HG03135 (cell line): ENCODE measurements at regions not wholly inside any gene's neighbourhood (a gene's known extent, or its start where the extent isn't known, plus 50 kb on each side); places are given as distances from the start of the nearest gene placed in this dataset.
"Not testable (repeated sequence)": the region's sequence is repeated elsewhere in the genome, so short reads cannot be mapped to it uniquely, and the experiment has no call there.

Experiments
- ATAC-seq: cut with Tn5 transposase; IDR thresholded peaks from one replicate; pipeline ENCODE4 v1.9.1; 2021; ENCODE audit warnings: mild to moderate bottlenecking, moderate library complexity; ENCODE audit not compliant: unreplicated experiment

DNA sequence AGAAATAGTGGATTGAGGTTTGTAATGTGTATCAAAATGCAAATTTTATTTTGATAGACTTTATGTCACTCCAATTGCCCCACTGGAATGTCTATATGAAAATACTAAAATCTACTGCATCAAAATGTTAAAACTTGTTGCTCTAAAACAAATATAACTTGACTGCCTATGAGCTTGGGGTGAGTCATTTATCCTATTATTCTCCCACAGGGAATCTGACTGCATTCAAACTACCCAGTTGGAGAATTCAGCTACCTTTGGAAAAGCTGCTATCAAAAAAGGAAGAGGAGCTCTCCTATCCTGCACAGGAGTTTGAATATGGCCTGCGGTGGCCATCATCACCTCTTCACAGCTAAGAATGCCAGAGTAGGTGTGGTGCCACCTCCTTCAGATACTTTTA, 173.1 kb downstream of the KLHL28 start:
- no peak for ATAC-seq

- no peak for ATAC-seq
Measured at GRCh38 chr14:44785096-44785495, 176.7 kb downstream of the KLHL28 start.

- no peak for ATAC-seq
Measured at GRCh38 chr14:44783901-44784300, 177.8 kb downstream of the KLHL28 start.

DNA sequence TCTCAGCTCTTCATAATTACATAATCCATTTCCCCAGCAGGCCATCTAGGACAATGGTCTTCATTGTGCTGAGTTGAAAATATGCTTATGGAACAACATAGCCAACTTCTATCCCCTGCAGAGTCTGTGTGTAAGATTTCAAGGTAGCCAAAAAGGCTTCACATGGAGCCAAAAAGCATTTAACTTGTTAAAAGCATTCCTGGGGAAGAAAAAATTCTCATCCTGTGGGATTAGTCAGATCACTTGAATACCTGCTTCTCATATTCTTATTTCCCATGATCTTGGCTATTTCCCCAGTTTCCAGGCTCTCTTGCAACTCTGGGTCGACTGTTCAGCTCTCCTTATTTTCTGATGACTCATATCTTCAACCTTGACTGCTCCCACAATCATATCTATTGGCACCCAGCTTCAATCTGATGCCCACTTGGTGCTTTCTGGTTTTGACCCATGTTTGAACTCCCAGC, 178.9 kb downstream of the KLHL28 start:
- no peak for ATAC-seq

- ATAC-seq, result no peak
Measured at GRCh38 chr14:44780989-44781388, 180.8 kb downstream of the KLHL28 start.

DNA sequence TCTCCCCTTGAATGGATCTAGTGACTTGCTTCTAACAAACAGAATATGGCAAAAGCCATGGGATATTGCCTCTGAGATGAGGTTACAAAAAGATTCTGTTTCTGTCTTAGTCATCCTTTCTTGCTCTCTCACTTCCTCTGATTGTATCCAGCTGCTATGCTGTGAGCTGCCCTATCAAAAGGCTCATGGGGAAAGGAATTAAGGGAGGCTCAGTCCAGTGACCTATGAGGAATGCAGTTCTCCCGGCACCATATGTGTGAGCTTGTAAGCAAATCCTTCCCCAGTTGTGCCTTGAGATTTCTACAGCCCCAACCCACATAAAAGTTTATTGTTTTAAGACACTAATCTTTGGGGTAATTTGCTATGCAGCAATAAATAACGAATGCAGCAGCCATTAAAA, 183.1 kb downstream of the KLHL28 start:
- ATAC-seq, result no peak

GRCh38 chr14:44777584-44777983, 184.2 kb downstream of the KLHL28 start:
- no peak for ATAC-seq

DNA sequence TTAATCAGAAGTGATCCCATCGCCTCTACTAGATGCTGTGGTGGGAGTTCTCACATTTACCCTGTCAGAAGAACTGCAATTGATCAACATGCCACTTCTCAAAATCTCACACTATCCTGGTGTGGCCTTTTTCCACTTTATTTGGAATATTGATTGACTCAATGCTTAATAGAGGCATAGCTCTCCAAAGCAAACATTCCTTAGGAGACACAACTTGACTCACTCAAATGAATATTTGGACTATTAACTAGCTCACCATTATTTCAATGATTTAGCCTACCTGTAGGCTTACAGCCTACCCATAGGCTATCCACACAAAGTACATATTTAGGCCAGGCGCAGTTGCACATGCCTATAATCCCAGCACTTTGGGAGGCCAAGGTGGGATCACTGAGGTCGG, 186.5 kb downstream of the KLHL28 start:
- ATAC-seq, result no peak

DNA sequence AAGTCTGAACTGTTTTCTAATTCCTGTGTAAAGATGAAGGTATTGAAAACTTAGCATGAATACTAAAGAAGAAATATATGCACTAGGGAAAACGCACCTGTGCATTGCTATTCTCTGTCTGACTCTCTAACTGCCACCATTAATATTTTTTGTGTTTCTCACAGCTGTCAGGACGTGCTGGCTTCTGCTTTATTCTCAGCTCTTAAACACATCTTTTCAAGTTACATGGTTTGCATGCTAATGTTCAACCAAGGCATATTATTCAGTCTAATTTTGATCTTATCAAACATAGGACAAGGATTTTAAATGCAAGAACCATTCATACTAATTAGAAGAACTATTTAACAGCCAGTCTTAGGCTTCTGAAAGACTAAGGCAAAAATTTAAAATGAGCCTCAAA, 187.4 kb downstream of the KLHL28 start:
- ATAC-seq, result no peak

DNA sequence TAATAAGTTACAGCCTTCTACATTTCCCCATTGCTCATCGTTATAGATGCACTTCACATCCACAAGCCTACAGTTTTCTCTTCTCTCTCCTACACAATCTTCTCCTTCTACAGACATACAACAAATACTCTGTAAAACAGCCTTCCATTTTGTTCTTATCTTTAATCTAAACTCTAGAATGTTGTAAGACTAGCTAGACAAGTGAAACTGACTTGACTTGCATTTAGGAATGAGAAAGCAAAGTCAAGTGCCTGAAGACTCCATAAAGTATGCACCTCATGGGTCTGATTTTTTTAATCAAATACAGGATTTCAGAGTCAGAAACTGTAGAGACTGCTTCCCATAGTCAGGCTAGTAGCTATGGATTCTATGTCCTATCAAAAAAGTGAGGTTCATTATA, 190.3 kb downstream of the KLHL28 start:
- ATAC-seq, result no peak

DNA sequence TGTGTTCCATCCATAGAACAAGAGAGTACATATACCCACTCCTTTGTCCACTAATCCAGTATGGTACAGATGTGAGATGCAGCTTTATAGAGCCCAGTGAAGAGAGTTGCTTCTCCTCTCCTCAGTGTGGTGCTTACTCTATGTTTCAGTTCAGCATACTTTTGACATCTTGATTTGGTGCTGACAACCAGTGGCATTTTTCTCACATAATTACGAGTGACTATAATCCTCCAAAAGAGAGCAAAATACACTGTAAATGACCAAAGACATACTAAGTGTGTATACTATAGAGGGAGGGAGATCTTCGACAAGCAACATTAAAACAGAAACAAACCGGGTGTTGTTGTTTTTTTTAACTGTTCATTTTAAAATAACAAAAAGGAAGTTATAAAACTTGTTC, 191.5 kb downstream of the KLHL28 start:
- ATAC-seq, result no peak

- no peak for ATAC-seq
Measured at GRCh38 chr14:44768935-44769334, 192.8 kb downstream of the KLHL28 start.

GRCh38 chr14:44767646-44768173, 194.0 kb downstream of the KLHL28 start:
- no peak for ATAC-seq

GRCh38 chr14:44766285-44766684, 195.5 kb downstream of the KLHL28 start:
- no peak for ATAC-seq

- no peak for ATAC-seq
Measured at GRCh38 chr14:44763356-44763755, 198.4 kb downstream of the KLHL28 start.

GRCh38 chr14:44759277-44759676, 202.5 kb downstream of the KLHL28 start:
- no peak for ATAC-seq

GRCh38 chr14:44756554-44756953, 205.2 kb downstream of the KLHL28 start:
- ATAC-seq, result no peak

DNA sequence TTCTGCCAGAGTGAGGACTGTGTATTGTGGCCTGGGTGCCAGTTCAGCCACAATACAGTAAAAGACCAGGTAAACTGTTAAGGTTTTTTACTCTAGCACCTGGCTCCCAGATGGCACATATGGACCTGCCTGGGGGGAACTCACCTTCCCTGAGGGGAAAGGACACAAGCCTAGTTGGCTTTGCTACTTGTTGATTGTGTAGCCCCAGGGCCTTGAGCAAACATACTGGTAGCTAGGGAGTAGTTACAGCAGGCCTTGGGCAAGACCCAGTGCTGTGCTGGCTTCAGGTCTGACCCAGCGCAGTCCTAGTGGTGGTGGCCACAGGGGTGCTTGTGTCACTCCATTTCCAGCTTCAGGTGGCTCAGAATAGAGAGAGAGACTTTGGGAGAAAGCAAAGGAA, 216.4 kb downstream of the KLHL28 start:
- no peak for ATAC-seq

GRCh38 chr14:44742202-44742601, 219.5 kb downstream of the KLHL28 start:
- ATAC-seq, result no peak

DNA sequence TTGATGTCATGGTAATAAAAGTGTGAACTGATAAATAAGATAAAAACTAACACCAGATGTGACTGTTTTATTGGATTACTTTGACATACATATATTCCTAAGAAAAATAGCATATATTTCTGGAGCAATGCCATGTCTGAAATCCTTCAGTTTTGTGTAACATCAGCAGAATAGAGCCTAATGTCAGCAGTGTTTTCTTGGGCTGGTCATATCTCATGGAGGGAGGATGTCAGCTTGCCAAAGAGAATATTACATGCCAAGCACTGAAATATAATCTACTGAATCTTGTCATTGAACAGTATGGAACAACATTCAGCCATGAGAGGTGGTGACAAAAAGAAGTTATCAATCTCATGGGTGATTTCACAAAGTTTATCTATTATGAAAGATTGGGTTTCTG, 220.3 kb downstream of the KLHL28 start:
- ATAC-seq, result no peak

GRCh38 chr14:44736326-44736725, 225.4 kb downstream of the KLHL28 start:
- no peak for ATAC-seq

GRCh38 chr14:44732144-44732543, 225.1 kb upstream of the FSCB start:
- no peak for ATAC-seq

DNA sequence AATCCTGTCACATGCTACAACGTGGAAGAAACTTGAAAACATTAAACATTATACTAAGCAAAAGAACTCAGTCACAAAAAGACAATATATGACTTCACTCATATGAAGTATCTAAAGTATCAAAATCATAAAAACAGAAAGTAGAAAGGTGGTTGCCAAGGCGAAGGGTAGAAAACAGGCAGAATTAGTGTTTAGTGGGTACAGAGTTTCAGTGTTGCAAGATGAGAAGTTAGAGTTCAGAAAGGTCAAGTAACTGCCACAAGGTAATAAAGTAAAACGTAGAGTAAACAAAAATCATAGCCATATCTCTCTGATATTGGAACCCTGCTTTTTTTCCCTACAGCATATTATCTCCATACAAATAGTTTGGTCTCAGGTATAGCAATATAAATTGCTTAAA, 223.8 kb upstream of the FSCB start:
- no peak for ATAC-seq

DNA sequence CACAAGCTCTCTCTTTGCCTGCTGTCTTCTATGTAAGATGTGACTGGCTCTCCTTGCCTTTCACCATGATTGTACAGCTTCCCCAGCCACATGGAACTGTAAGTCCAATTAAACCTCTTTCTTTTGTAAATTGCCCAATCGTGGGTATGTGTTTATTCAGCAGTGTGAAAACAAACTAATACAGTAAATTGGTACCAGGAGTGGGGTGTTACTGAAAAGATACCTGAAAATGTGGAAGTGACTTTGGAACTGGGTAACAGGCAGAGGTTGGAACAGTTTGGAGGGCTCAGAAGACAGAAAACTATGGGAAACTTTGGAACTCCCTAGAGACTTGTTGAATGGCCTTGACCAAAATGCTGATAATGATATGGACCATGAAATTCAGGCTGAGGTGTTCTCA, 214.3 kb upstream of the FSCB start:
- ATAC-seq, result not testable (repeated sequence)
